SK-N-SH treated with all-trans-retinoic acid at 6 μM for 48 hours (cell line): ENCODE measurements at regions not wholly inside any gene's neighbourhood (a gene's known extent, or its start where the extent isn't known, plus 50 kb on each side); places are given as distances from the start of the nearest gene placed in this dataset.
"Not testable (repeated sequence)": the region's sequence is repeated elsewhere in the genome, so short reads cannot be mapped to it uniquely, and the experiment has no call there.

ENCODE experiments used
- ATAC-seq: fragments of 200-7000 bp; cut with Tn5 transposase; 3 replicates; pipeline ENCODE4 v1.9.1; 2020; ENCODE audit warnings: mild to moderate bottlenecking, moderate library complexity
- ARNTL ChIP-seq: fragments of 450-650 bp; formaldehyde crosslinking; IDR thresholded peaks from 2 replicates; pipeline ENCODE4 v1.5.0; 2020; ENCODE audit warnings: low read depth, mild to moderate bottlenecking, moderate library complexity, borderline replicate concordance
- BACH2 ChIP-seq: fragments of 250-450 bp; sonication (Bioruptor Pico); IDR thresholded peaks from 2 replicates; pipeline ENCODE4 v1.9.0; 2021; ENCODE audit warnings: mild to moderate bottlenecking, borderline replicate concordance
- CREB5 ChIP-seq: fragments of 250-450 bp; sonication (Bioruptor Pico); IDR thresholded peaks from 2 replicates; pipeline ENCODE4 v1.5.1; 2020; ENCODE audit warnings: low read depth, mild to moderate bottlenecking, moderate library complexity
- ESRRG ChIP-seq: fragments of 250-450 bp; sonication (Bioruptor Pico); IDR thresholded peaks from 2 replicates; pipeline ENCODE4 v1.6.1; 2021; ENCODE audit warnings: mild to moderate bottlenecking
- GLIS3 ChIP-seq: fragments of 250-450 bp; sonication (Bioruptor Pico); IDR thresholded peaks from 2 replicates; pipeline ENCODE4 v1.5.0; 2020; ENCODE audit warnings: mild to moderate bottlenecking, moderate library complexity
- ISL1 ChIP-seq: fragments of 250-450 bp; sonication (Bioruptor Pico); IDR thresholded peaks from 2 replicates; pipeline ENCODE4 v2.1.2; 2022; ENCODE audit warnings: mild to moderate bottlenecking, moderate library complexity
- OSR1 ChIP-seq: fragments of 250-450 bp; sonication (Bioruptor Pico); IDR thresholded peaks from 2 replicates; pipeline ENCODE4 v1.8.0; 2022; ENCODE audit warnings: moderate library complexity, mild to moderate bottlenecking, inconsistent platforms
- PATZ1 ChIP-seq: fragments of 250-450 bp; sonication (Bioruptor Pico); IDR thresholded peaks from 2 replicates; pipeline ENCODE4 v1.8.0; 2020; ENCODE audit warnings: mild to moderate bottlenecking, moderate library complexity, borderline replicate concordance
- POU6F1 ChIP-seq: fragments of 250-450 bp; sonication (Bioruptor Pico); IDR thresholded peaks from 2 replicates; pipeline ENCODE4 v1.8.0; 2021; ENCODE audit warnings: low read depth, mild to moderate bottlenecking, moderate library complexity, borderline replicate concordance
- PPARA ChIP-seq: fragments of 250-450 bp; sonication (Bioruptor Pico); IDR thresholded peaks from 2 replicates; pipeline ENCODE4 v1.5.0; 2020; ENCODE audit warnings: mild to moderate bottlenecking, borderline replicate concordance
- RARB ChIP-seq: fragments of 250-450 bp; sonication (Bioruptor Pico); IDR thresholded peaks from 2 replicates; pipeline ENCODE4 v1.8.0; 2021; ENCODE audit warnings: mild to moderate bottlenecking, moderate library complexity
- SNAI2 ChIP-seq: fragments of 250-450 bp; sonication (Bioruptor Pico); IDR thresholded peaks from 2 replicates; pipeline ENCODE4 v1.5.0; 2020; ENCODE audit warnings: mild to moderate bottlenecking, moderate library complexity
- TOX ChIP-seq: fragments of 250-450 bp; sonication (Bioruptor Pico); IDR thresholded peaks from 2 replicates; pipeline ENCODE4 v1.8.0; 2021; ENCODE audit warnings: mild to moderate bottlenecking, moderate library complexity, borderline replicate concordance
- ZC3H10 ChIP-seq: fragments of 250-450 bp; sonication (Bioruptor Pico); IDR thresholded peaks from 2 replicates; pipeline ENCODE4 v1.5.1; 2021; ENCODE audit warnings: mild to moderate bottlenecking, moderate library complexity
- ZFP3 ChIP-seq: fragments of 250-450 bp; sonication (Bioruptor Pico); IDR thresholded peaks from 2 replicates; pipeline ENCODE4 v1.5.0; 2020; ENCODE audit warnings: mild to moderate bottlenecking, moderate library complexity
- ZFP30 ChIP-seq: fragments of 450-650 bp; formaldehyde crosslinking; IDR thresholded peaks from 2 replicates; pipeline ENCODE4 v1.5.0; 2022; ENCODE audit warnings: mild to moderate bottlenecking, moderate library complexity
- ZNF70 ChIP-seq: fragments of 450-650 bp; formaldehyde crosslinking; IDR thresholded peaks from 2 replicates; pipeline ENCODE4 v1.5.0; 2020; ENCODE audit warnings: mild to moderate bottlenecking, moderate library complexity
- ZNF8 ChIP-seq: fragments of 450-650 bp; formaldehyde crosslinking; IDR thresholded peaks from 2 replicates; pipeline ENCODE4 v1.5.0; 2020; ENCODE audit warnings: mild to moderate bottlenecking, moderate library complexity
- TF ChIP-seq, protein P1 (sequence below): fragments of 250-450 bp; sonication (Bioruptor Pico); IDR thresholded peaks from 2 replicates; pipeline ENCODE4 v1.5.1; 2021; ENCODE audit warnings: mild to moderate bottlenecking, moderate library complexity
- TF ChIP-seq, protein P2 (sequence below): fragments of 250-450 bp; sonication (Bioruptor Pico); IDR thresholded peaks from 2 replicates; pipeline ENCODE4 v1.5.0; 2020; ENCODE audit warnings: mild to moderate bottlenecking, moderate library complexity

- ATAC-seq, result no peak
- TF ChIP-seq TOX, result no peak
- TF ChIP-seq ZNF8 (CRISPR knock-in tag), result no peak
- TF ChIP-seq ZFP30 (CRISPR knock-in tag), result no peak
- TF ChIP-seq ZFP3 (CRISPR knock-in tag), result no peak
- TF ChIP-seq PPARA (CRISPR knock-in tag), result no peak
- no peak for TF ChIP-seq RARB (CRISPR knock-in tag)
- no peak for TF ChIP-seq SNAI2 (CRISPR knock-in tag)
- no peak for TF ChIP-seq ESRRG (CRISPR knock-in tag)
- TF ChIP-seq GLIS3, result no peak
- TF ChIP-seq POU6F1 (CRISPR knock-in tag), result no peak
- no peak for TF ChIP-seq ARNTL (CRISPR knock-in tag)
- TF ChIP-seq CREB5 (CRISPR knock-in tag), result no peak
- TF ChIP-seq ZNF70 (CRISPR knock-in tag), result no peak
- no peak for TF ChIP-seq ZC3H10 (CRISPR knock-in tag)
- TF ChIP-seq, protein P1, sequence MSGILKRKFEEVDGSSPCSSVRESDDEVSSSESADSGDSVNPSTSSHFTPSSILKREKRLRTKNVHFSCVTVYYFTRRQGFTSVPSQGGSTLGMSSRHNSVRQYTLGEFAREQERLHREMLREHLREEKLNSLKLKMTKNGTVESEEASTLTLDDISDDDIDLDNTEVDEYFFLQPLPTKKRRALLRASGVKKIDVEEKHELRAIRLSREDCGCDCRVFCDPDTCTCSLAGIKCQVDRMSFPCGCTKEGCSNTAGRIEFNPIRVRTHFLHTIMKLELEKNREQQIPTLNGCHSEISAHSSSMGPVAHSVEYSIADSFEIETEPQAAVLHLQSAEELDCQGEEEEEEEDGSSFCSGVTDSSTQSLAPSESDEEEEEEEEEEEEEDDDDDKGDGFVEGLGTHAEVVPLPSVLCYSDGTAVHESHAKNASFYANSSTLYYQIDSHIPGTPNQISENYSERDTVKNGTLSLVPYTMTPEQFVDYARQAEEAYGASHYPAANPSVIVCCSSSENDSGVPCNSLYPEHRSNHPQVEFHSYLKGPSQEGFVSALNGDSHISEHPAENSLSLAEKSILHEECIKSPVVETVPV (CRISPR knock-in tag), result no peak
- TF ChIP-seq OSR1 (CRISPR knock-in tag), result no peak
- TF ChIP-seq, protein P2, sequence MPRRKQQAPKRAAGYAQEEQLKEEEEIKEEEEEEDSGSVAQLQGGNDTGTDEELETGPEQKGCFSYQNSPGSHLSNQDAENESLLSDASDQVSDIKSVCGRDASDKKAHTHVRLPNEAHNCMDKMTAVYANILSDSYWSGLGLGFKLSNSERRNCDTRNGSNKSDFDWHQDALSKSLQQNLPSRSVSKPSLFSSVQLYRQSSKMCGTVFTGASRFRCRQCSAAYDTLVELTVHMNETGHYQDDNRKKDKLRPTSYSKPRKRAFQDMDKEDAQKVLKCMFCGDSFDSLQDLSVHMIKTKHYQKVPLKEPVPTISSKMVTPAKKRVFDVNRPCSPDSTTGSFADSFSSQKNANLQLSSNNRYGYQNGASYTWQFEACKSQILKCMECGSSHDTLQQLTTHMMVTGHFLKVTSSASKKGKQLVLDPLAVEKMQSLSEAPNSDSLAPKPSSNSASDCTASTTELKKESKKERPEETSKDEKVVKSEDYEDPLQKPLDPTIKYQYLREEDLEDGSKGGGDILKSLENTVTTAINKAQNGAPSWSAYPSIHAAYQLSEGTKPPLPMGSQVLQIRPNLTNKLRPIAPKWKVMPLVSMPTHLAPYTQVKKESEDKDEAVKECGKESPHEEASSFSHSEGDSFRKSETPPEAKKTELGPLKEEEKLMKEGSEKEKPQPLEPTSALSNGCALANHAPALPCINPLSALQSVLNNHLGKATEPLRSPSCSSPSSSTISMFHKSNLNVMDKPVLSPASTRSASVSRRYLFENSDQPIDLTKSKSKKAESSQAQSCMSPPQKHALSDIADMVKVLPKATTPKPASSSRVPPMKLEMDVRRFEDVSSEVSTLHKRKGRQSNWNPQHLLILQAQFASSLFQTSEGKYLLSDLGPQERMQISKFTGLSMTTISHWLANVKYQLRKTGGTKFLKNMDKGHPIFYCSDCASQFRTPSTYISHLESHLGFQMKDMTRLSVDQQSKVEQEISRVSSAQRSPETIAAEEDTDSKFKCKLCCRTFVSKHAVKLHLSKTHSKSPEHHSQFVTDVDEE (CRISPR knock-in tag), result no peak
- no peak for TF ChIP-seq BACH2 (CRISPR knock-in tag)
Observed at GRCh38 chr5:118115791-118116190, 872.6 kb downstream of the DTWD2 start.

DNA sequence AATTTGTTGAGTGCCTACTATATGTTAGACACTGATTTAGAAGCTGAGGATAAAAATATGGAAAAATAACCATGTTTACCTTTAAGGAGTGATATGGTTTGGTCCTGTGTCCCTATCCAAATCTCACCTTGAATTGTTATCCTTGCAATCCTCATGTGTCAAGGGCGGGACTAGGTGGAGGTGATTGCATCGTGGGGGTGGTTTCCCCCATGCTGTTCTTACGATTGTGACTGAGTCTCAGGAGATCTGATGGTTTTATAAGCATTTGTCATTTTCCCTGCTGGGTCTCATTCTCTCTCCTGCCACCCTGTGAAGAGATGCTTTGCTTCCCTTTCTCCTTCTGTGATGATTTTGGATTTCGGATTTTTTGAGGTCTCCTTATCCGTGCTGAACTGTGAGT is 876.4 kb downstream of the DTWD2 start:
- TF ChIP-seq ARNTL (CRISPR knock-in tag) (no peak), TOX (no peak), ZFP3 (CRISPR knock-in tag) (no peak), RARB (CRISPR knock-in tag) (no peak), ZC3H10 (CRISPR knock-in tag) (no peak), ISL1 (CRISPR knock-in tag) (no peak), ZFP30 (CRISPR knock-in tag) (no peak), CREB5 (CRISPR knock-in tag) (no peak)
- no peak for ATAC-seq

GRCh38 chr5:118107246-118107645 is 881.1 kb downstream of the DTWD2 start:
- not testable (repeated sequence) for ATAC-seq

DNA sequence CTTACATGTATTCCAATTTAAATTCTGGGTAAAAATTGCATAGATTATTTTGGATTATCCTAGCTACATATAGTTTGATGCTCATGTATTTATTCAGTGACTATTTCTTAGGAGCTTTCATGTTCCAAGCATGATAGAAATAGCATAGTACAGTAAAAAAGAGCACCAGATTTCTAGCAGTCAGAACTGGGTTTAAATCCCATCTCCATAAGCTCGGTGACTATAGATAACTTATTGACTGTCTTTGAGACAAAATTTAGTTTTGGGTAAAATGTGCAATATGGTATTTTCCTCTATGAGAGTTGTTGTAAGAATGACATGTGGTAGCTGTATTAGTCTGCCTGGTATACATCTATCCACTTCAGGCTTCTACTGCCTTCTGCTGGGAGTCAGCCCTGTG is 889.6 kb downstream of the DTWD2 start:
- no peak for ATAC-seq
- TF ChIP-seq ZFP3 (CRISPR knock-in tag) (no peak), OSR1 (CRISPR knock-in tag) (no peak), ESRRG (CRISPR knock-in tag) (no peak), SNAI2 (CRISPR knock-in tag) (no peak), ARNTL (CRISPR knock-in tag) (no peak), ZNF8 (CRISPR knock-in tag) (no peak), RARB (CRISPR knock-in tag) (no peak), PATZ1 (CRISPR knock-in tag) (no peak), GLIS3 (no peak), POU6F1 (CRISPR knock-in tag) (no peak)
- TF ChIP-seq, protein P2 (CRISPR knock-in tag), result no peak
